HEK293 (cell line): ENCODE measurements at regions not wholly inside any gene's neighbourhood (a gene's known extent, or its start where the extent isn't known, plus 50 kb on each side); places are given as distances from the start of the nearest gene placed in this dataset.

ENCODE experiments used
- CTCF ChIA-PET: fragments of 350-600 bp; formaldehyde crosslinking; extraction: SDS; loops from one replicate; lab custom pipeline; 2021; ENCODE audit warnings: antibody characterized with exemption; lab: Yijun Ruan, JAX
- POLR2A ChIA-PET: fragments of 300-600 bp; formaldehyde crosslinking; extraction: SDS; loops from one replicate; lab custom pipeline; 2020; ENCODE audit warnings: antibody characterized with exemption, inconsistent platforms; lab: Yijun Ruan, JAX
- H3K27ac ChIP-seq: fragments of 200-500 bp; sonication (Bioruptor generic); 2 replicates; pipeline ENCODE4 v1.5.1; 2014; ENCODE audit warnings: low read depth, low read length, control low read depth, inconsistent platforms; ENCODE audit errors: extremely low read depth
- H3K36me3 ChIP-seq, 2 experiments: fragments of 200-500 bp in 1 of 2; sonication (Bioruptor generic) in 1 of 2; 1 replicate in 1 of 2; 2 replicates in 1 of 2; pipeline ENCODE4 v1.5.1; 2014 to 2017; ENCODE audit warnings: inconsistent platforms in 2 of 2, low read length in 2 of 2; ENCODE audit not compliant: control insufficient read depth in 2 of 2, insufficient read depth in 1 of 2
- H3K4me1 ChIP-seq: fragments of 200-500 bp; sonication (Bioruptor generic); 2 replicates; pipeline ENCODE4 v1.5.1; 2014; ENCODE audit warnings: mild to moderate bottlenecking, low read length, inconsistent platforms; ENCODE audit not compliant: control insufficient read depth, insufficient read depth
- H3K4me3 ChIP-seq: 2 replicates; pipeline ENCODE4 v1.5.1; 2011; ENCODE audit warnings: low read depth, mild to moderate bottlenecking, control low read depth, low read length, moderate library complexity
- H3K9me3 ChIP-seq: fragments of 200-500 bp; sonication (Bioruptor generic); 2 replicates; pipeline ENCODE4 v1.5.1; 2014; ENCODE audit warnings: low read depth, low read length, inconsistent platforms; ENCODE audit not compliant: control insufficient read depth, insufficient read depth
- BCL11B ChIP-seq: fragments of 450-650 bp; formaldehyde crosslinking; IDR thresholded peaks from 2 replicates; pipeline ENCODE4 v1.5.1; 2016; ENCODE audit warnings: low read depth, missing biosample characterization, missing genetic modification characterization
- FEZF1 ChIP-seq: fragments of 450-650 bp; formaldehyde crosslinking; IDR thresholded peaks from 2 replicates; pipeline ENCODE4 v1.5.1; 2016; ENCODE audit warnings: missing biosample characterization, missing genetic modification characterization
- KLF10 ChIP-seq: fragments of 450-650 bp; IDR thresholded peaks from 2 replicates; pipeline ENCODE4 v1.5.1; 2018; ENCODE audit warnings: missing biosample characterization, mild to moderate bottlenecking, missing genetic modification characterization
- MYNN ChIP-seq: fragments of 450-650 bp; formaldehyde crosslinking; IDR thresholded peaks from 2 replicates; pipeline ENCODE4 v1.5.1; 2016; ENCODE audit warnings: missing biosample characterization, missing genetic modification characterization, borderline replicate concordance
- SP3 ChIP-seq: fragments of 450-650 bp; formaldehyde crosslinking; IDR thresholded peaks from 2 replicates; pipeline ENCODE4 v1.5.1; 2016; ENCODE audit warnings: missing biosample characterization, missing genetic modification characterization
- ZNF140 ChIP-seq: fragments of 450-650 bp; formaldehyde crosslinking; IDR thresholded peaks from 2 replicates; pipeline ENCODE4 v1.5.1; 2016; ENCODE audit warnings: missing biosample characterization, missing genetic modification characterization
- ZNF202 ChIP-seq: fragments of 450-650 bp; formaldehyde crosslinking; IDR thresholded peaks from 2 replicates; pipeline ENCODE4 v1.5.1; 2016; ENCODE audit warnings: missing biosample characterization, missing genetic modification characterization, borderline replicate concordance
- ZNF350 ChIP-seq: fragments of 450-650 bp; formaldehyde crosslinking; IDR thresholded peaks from 2 replicates; pipeline ENCODE4 v1.5.0; 2017; ENCODE audit warnings: missing biosample characterization, mild to moderate bottlenecking, missing genetic modification characterization
- ZNF394 ChIP-seq: fragments of 450-650 bp; formaldehyde crosslinking; IDR thresholded peaks from 2 replicates; pipeline ENCODE4 v1.5.1; 2016; ENCODE audit warnings: missing biosample characterization, missing genetic modification characterization, mild to moderate bottlenecking, moderate library complexity, borderline replicate concordance
- ZNF707 ChIP-seq: fragments of 450-650 bp; formaldehyde crosslinking; IDR thresholded peaks from 2 replicates; pipeline ENCODE4 v1.5.1; 2016; ENCODE audit warnings: missing biosample characterization, missing genetic modification characterization
- ZNF843 ChIP-seq: fragments of 450-650 bp; formaldehyde crosslinking; IDR thresholded peaks from 2 replicates; pipeline ENCODE4 v1.5.1; 2016; ENCODE audit warnings: missing biosample characterization, missing genetic modification characterization
- ZXDB ChIP-seq: fragments of 450-650 bp; formaldehyde crosslinking; IDR thresholded peaks from 2 replicates; pipeline ENCODE4 v1.5.1; 2016; ENCODE audit warnings: missing biosample characterization, missing genetic modification characterization
- TF ChIP-seq, protein P1 (sequence below): fragments of 450-650 bp; formaldehyde crosslinking; IDR thresholded peaks from 2 replicates; pipeline ENCODE4 v1.5.1; 2017; ENCODE audit warnings: missing biosample characterization, missing genetic modification characterization
- TF ChIP-seq, protein P2 (sequence below): fragments of 450-650 bp; formaldehyde crosslinking; conservative IDR thresholded peaks from 2 replicates; pipeline ENCODE4 v1.5.1; 2016; ENCODE audit warnings: low read depth, missing biosample characterization, missing genetic modification characterization
- TF ChIP-seq, protein P3 (sequence below): fragments of 450-650 bp; formaldehyde crosslinking; optimal IDR thresholded peaks from 2 replicates; pipeline ENCODE3; 2016; ENCODE audit warnings: missing biosample characterization, mild to moderate bottlenecking, missing genetic modification characterization
- TF ChIP-seq, protein P4 (sequence below): fragments of 450-650 bp; IDR thresholded peaks from 2 replicates; pipeline ENCODE4 v1.5.1; 2018; ENCODE audit warnings: missing biosample characterization, mild to moderate bottlenecking, missing genetic modification characterization

DNA sequence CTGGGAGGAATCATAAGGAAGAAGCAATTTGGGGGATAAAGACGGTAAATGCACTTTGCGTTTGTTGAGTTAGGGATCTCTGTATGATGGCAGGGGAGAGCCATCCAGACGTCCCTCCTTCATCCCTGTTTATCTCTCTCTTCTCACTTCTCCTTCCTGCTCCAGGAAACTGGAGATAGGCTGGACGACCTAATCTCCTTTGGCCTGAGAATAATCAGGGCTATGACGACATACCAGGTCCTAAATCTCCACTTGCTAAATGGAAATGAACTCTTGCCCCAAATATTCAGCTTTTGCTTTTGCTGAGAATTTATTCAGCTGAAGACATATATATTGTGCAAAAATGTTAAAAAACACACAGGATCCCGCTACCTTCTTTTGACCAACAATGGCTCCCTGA lies 182.9 kb upstream of the INHBA start (continued):
- TF ChIP-seq, protein P1, sequence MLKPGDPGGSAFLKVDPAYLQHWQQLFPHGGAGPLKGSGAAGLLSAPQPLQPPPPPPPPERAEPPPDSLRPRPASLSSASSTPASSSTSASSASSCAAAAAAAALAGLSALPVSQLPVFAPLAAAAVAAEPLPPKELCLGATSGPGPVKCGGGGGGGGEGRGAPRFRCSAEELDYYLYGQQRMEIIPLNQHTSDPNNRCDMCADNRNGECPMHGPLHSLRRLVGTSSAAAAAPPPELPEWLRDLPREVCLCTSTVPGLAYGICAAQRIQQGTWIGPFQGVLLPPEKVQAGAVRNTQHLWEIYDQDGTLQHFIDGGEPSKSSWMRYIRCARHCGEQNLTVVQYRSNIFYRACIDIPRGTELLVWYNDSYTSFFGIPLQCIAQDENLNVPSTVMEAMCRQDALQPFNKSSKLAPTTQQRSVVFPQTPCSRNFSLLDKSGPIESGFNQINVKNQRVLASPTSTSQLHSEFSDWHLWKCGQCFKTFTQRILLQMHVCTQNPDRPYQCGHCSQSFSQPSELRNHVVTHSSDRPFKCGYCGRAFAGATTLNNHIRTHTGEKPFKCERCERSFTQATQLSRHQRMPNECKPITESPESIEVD (tag by site-specific recombination), result no peak
- TF ChIP-seq MYNN (tag by site-specific recombination) (no peak), ZNF843 (tag by site-specific recombination) (no peak), ZNF707 (tag by site-specific recombination) (no peak), ZNF140 (tag by site-specific recombination) (no peak), ZNF350 (no peak), SP3 (no peak), FEZF1 (no peak)
- TF ChIP-seq, protein P2, sequence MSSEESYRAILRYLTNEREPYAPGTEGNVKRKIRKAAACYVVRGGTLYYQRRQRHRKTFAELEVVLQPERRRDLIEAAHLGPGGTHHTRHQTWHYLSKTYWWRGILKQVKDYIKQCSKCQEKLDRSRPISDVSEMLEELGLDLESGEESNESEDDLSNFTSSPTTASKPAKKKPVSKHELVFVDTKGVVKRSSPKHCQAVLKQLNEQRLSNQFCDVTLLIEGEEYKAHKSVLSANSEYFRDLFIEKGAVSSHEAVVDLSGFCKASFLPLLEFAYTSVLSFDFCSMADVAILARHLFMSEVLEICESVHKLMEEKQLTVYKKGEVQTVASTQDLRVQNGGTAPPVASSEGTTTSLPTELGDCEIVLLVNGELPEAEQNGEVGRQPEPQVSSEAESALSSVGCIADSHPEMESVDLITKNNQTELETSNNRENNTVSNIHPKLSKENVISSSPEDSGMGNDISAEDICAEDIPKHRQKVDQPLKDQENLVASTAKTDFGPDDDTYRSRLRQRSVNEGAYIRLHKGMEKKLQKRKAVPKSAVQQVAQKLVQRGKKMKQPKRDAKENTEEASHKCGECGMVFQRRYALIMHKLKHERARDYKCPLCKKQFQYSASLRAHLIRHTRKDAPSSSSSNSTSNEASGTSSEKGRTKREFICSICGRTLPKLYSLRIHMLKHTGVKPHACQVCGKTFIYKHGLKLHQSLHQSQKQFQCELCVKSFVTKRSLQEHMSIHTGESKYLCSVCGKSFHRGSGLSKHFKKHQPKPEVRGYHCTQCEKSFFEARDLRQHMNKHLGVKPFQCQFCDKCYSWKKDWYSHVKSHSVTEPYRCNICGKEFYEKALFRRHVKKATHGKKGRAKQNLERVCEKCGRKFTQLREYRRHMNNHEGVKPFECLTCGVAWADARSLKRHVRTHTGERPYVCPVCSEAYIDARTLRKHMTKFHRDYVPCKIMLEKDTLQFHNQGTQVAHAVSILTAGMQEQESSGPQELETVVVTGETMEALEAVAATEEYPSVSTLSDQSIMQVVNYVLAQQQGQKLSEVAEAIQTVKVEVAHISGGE (tag by site-specific recombination), result no peak
- TF ChIP-seq, all 188 proteins: peak for 0

DNA sequence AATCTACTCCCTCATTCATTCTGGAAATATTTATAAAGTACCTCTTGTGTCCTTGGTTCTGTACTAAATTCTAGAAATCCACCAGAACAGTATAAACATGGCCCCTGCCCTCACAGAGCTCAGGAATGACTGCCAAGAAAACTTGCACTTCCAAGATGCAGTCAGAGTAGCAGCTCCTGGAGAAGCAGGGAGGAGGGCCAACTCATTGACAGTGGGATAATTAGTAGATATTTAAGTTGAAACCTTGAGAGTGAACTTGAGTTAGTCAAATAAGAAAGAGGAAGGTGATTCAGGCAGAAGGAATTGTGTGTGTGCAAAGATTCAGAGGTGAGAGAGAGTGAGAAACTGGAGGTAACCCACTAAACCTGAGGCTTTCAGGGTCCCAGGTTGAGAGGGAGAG lies 182.2 kb upstream of the INHBA start:
- H3K36me3 ChIP-seq, result no peaks in the 10 kb centered on the region
- ChIA-PET CTCF (no interaction called here), POLR2A (no interaction called here)
- no peaks in the 10 kb centered on the region for H3K9me3 ChIP-seq
- H3K4me3 ChIP-seq, result no peak overlapping the region
- TF ChIP-seq, protein P3, sequence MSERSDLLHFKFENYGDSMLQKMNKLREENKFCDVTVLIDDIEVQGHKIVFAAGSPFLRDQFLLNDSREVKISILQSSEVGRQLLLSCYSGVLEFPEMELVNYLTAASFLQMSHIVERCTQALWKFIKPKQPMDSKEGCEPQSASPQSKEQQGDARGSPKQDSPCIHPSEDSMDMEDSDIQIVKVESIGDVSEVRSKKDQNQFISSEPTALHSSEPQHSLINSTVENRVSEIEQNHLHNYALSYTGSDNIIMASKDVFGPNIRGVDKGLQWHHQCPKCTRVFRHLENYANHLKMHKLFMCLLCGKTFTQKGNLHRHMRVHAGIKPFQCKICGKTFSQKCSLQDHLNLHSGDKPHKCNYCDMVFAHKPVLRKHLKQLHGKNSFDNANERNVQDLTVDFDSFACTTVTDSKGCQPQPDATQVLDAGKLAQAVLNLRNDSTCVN (tag by site-specific recombination), result no peak
- TF ChIP-seq ZXDB (tag by site-specific recombination) (no peak), ZNF394 (tag by site-specific recombination) (no peak), BCL11B (tag by site-specific recombination) (no peak), KLF10 (tag by site-specific recombination) (no peak)
- TF ChIP-seq, protein P4, sequence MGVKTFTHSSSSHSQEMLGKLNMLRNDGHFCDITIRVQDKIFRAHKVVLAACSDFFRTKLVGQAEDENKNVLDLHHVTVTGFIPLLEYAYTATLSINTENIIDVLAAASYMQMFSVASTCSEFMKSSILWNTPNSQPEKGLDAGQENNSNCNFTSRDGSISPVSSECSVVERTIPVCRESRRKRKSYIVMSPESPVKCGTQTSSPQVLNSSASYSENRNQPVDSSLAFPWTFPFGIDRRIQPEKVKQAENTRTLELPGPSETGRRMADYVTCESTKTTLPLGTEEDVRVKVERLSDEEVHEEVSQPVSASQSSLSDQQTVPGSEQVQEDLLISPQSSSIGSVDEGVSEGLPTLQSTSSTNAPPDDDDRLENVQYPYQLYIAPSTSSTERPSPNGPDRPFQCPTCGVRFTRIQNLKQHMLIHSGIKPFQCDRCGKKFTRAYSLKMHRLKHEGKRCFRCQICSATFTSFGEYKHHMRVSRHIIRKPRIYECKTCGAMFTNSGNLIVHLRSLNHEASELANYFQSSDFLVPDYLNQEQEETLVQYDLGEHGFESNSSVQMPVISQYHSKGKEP (tag by site-specific recombination), result no peak
- no peak overlapping the region for H3K27ac ChIP-seq
- H3K4me1 ChIP-seq, result no peaks in the 10 kb centered on the region

DNA sequence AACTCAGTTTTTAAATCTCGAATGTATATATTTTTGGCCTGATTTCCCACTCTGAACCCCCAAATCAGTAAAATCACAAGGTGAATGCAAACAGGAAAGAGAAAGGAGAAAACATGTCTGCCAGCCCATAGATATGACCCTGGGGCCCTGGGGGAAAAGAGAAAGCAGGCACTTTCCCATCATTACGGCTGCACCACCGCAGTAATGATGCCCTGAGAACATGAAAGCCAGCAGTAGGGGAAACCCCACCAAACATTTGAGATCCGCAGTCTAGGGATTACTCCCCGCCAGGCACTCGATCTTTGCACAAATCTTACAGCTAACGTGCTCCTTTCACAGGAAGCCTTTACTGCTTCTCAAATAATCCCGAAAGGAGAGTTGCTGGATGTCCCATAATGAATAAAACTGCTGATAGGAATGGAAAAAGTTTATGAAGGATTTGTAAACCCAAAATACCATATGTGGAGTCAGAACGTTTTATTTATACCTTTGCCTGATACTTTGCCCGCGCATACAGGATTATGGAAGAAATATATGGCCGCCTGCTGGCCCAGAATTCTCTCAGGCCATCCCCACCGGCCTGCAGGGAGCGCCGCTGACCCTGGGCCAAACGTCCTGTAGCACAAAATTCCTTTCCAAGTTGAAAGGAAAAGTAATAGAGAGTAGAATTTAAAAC lies 180.0 kb upstream of the INHBA start:
- ChIA-PET CTCF (interaction anchor here (0.6 kb wide), 1 partner anchor 421 kb away, joined by 3 read pairs; no protein-coding TSS in a partner anchor), POLR2A (no interaction called here)
- H3K36me3 ChIP-seq, result no peaks in the 10 kb centered on the region
- H3K4me1 ChIP-seq, result no peaks in the 10 kb centered on the region
- H3K9me3 ChIP-seq, result no peaks in the 10 kb centered on the region
- TF ChIP-seq ZNF202 (tag by site-specific recombination), result no peak
- H3K4me3 ChIP-seq, result no peak overlapping the region
- no peak overlapping the region for H3K27ac ChIP-seq
